PC-9 (cell line): ENCODE measurements at regions not wholly inside any gene's neighbourhood (a gene's known extent, or its start where the extent isn't known, plus 50 kb on each side); places are given as distances from the start of the nearest gene placed in this dataset.

ENCODE experiments used
- BruUV-seq: library from RNA; stranded (reverse); fragments of 400-500 nt; replicated peaks from 2 replicates; lab custom pipeline; 2021; lab: Mats Ljungman, UMichigan
- CTCF ChIA-PET: fragments of 300-600 bp; sonication (Branson Sonifier 250); formaldehyde crosslinking; loops from one replicate; lab custom pipeline; 2022; ENCODE audit warnings: antibody characterized with exemption; lab: Charles Lee
- POLR2A ChIA-PET: fragments of 300-600 bp; sonication (Branson Sonifier 250); formaldehyde crosslinking; loops from one replicate; lab custom pipeline; 2022; ENCODE audit warnings: antibody characterized with exemption; ENCODE audit not compliant: unreplicated experiment; lab: Charles Lee
- DNase-seq, 2 experiments: peaks; one replicate each; pipeline versions ENCODE4 v3.0.0 to v3.0.0-alpha.2; 2015 to 2022; ENCODE audit warnings: mixed read lengths in 1 of 2
- H2AFZ ChIP-seq: fragments of 200-600 bp; sonication (generic); 2 replicates; pipeline ENCODE4 v1.8.1; 2017; ENCODE audit warnings: antibody characterized with exemption
- H3F3A ChIP-seq: fragments of 200-600 bp; sonication (generic); 2 replicates; pipeline ENCODE4 v1.8.1; 2017; ENCODE audit warnings: antibody characterized with exemption, mild to moderate bottlenecking, low read depth; ENCODE audit not compliant: insufficient read depth
- H3K27ac ChIP-seq: fragments of 200-600 bp; sonication (generic); 2 replicates; pipeline ENCODE4 v1.6.1; 2016; ENCODE audit warnings: mixed run types
- H3K27me3 ChIP-seq: fragments of 200-600 bp; sonication (generic); 2 replicates; pipeline ENCODE4 v1.6.1; 2016; ENCODE audit warnings: low read depth, mixed run types; ENCODE audit not compliant: insufficient read depth
- H3K36me3 ChIP-seq: fragments of 200-600 bp; sonication (generic); 2 replicates; pipeline ENCODE4 v1.6.1; 2016; ENCODE audit warnings: low read depth, mixed run types
- H3K4me1 ChIP-seq: fragments of 200-600 bp; sonication (generic); replicated peaks from 2 replicates; pipeline ENCODE4 v1.6.1; 2016; ENCODE audit warnings: mixed run types; ENCODE audit not compliant: insufficient read depth
- H3K4me2 ChIP-seq: fragments of 200-600 bp; sonication (generic); 2 replicates; pipeline ENCODE4 v1.6.1; 2017; ENCODE audit warnings: mixed run types
- H3K4me3 ChIP-seq: fragments of 200-600 bp; sonication (generic); 2 replicates; pipeline ENCODE4 v1.6.1; 2016; ENCODE audit warnings: mixed run types
- H3K79me2 ChIP-seq: fragments of 200-600 bp; sonication (generic); 2 replicates; pipeline ENCODE4 v1.6.1; 2017; ENCODE audit warnings: low read depth, mixed run types
- H3K9me2 ChIP-seq: fragments of 200-600 bp; sonication (generic); 2 replicates; pipeline ENCODE4 v1.8.1; 2017; ENCODE audit warnings: mild to moderate bottlenecking; ENCODE audit not compliant: insufficient read depth
- H3K9me3 ChIP-seq: fragments of 200-600 bp; sonication (generic); 2 replicates; pipeline ENCODE4 v1.8.1; 2016; ENCODE audit warnings: low read depth; ENCODE audit not compliant: insufficient read depth
- H4K20me1 ChIP-seq: fragments of 200-600 bp; sonication (generic); 2 replicates; pipeline ENCODE4 v1.8.1; 2017; ENCODE audit not compliant: insufficient read depth
- CTCF ChIP-seq: fragments of 200-600 bp; sonication (generic); conservative IDR thresholded peaks from 2 replicates; pipeline ENCODE4 v1.6.1; 2017; ENCODE audit warnings: mixed run types, antibody characterized with exemption, mild to moderate bottlenecking, moderate library complexity
- EZH2 ChIP-seq: fragments of 200-600 bp; sonication (generic); IDR thresholded peaks from 2 replicates; pipeline ENCODE4 v1.8.0; 2017; ENCODE audit warnings: antibody characterized with exemption, low read depth
- intact Hi-C: fragments of 100-400 bp; cut with micrococcal nuclease; formaldehyde crosslinking; loops from one replicate; pipeline ENCODE4 v1.10.0; 2022; ENCODE audit not compliant: unreplicated experiment

- TF ChIP-seq CTCF (no peak), EZH2 (no peak)
- Histone ChIP-seq H3K9me2 (no peaks in the 10 kb centered on the region), H3K79me2 (no peaks in the 10 kb centered on the region), H2AFZ (no peak overlapping the region), H3K36me3 (no peaks in the 10 kb centered on the region), H3K27me3 (peaks cover 34% of the 10 kb centered on the region; the same call in 1 of the 2 replicates), H3K4me1 (no peaks in the 10 kb centered on the region), H3K27ac (no peak overlapping the region), H3K4me3 (no peak overlapping the region), H3K4me2 (no peak overlapping the region), H3K9me3 (no peaks in the 10 kb centered on the region), H3F3A (no peaks in the 10 kb centered on the region), H4K20me1 (no peaks in the 10 kb centered on the region)
- BruUV-seq: no TSS peak
- no peak for DNase-seq
- ChIA-PET POLR2A (no interaction called here), CTCF (no interaction called here)
- intact Hi-C loops: no loop called here
Measured at GRCh38 chr2:103363639-103364038, 601.8 kb downstream of the TMEM182 start.

GRCh38 chr2:103364177-103364576 is 602.3 kb downstream of the TMEM182 start:
- Histone ChIP-seq H4K20me1 (no peaks in the 10 kb centered on the region), H3K27me3 (peaks cover 34% of the 10 kb centered on the region; the same call in 1 of the 2 replicates), H3K4me3 (no peak overlapping the region), H3K36me3 (no peaks in the 10 kb centered on the region), H3K4me1 (no peaks in the 10 kb centered on the region), H3K79me2 (no peaks in the 10 kb centered on the region), H3K4me2 (no peak overlapping the region), H3K9me2 (no peaks in the 10 kb centered on the region), H3F3A (no peaks in the 10 kb centered on the region), H3K27ac (no peak overlapping the region), H2AFZ (no peak overlapping the region), H3K9me3 (no peaks in the 10 kb centered on the region)
- ChIA-PET POLR2A (no interaction called here), CTCF (no interaction called here)
- BruUV-seq: no TSS peak
- no peak for TF ChIP-seq EZH2
- no peak for TF ChIP-seq CTCF
- DNase-seq: no peak
- intact Hi-C loops: no loop called here

GRCh38 chr2:103365071-103365470 is 603.2 kb downstream of the TMEM182 start:
- Histone ChIP-seq H3K4me2 (no peak overlapping the region), H3K4me3 (no peak overlapping the region), H3F3A (no peaks in the 10 kb centered on the region), H3K9me3 (no peaks in the 10 kb centered on the region), H2AFZ (no peak overlapping the region), H3K4me1 (no peaks in the 10 kb centered on the region), H4K20me1 (no peaks in the 10 kb centered on the region), H3K9me2 (no peaks in the 10 kb centered on the region), H3K36me3 (no peaks in the 10 kb centered on the region), H3K79me2 (no peaks in the 10 kb centered on the region), H3K27ac (no peak overlapping the region), H3K27me3 (peaks cover 34% of the 10 kb centered on the region; the same call in 1 of the 2 replicates)
- intact Hi-C loops: no loop called here
- no peak for TF ChIP-seq EZH2
- no peak for TF ChIP-seq CTCF
- CTCF ChIA-PET: no interaction called here
- no peak for DNase-seq
- BruUV-seq: no TSS peak
- POLR2A ChIA-PET: no interaction called here
